H1 (cell line): ENCODE measurements at regions not wholly inside any gene's neighbourhood (a gene's known extent, or its start where the extent isn't known, plus 50 kb on each side); places are given as distances from the start of the nearest gene placed in this dataset.

Experiments used
- CTCF ChIA-PET: fragments of 300-600 bp; sonication (Branson Sonifier 250); formaldehyde crosslinking; loops from one replicate; lab custom pipeline; 2021; ENCODE audit not compliant: partially characterized antibody; lab: Charles Lee
- POLR2A ChIA-PET: fragments of 300-600 bp; sonication (Branson Sonifier 250); formaldehyde crosslinking; loops from one replicate; lab custom pipeline; 2021; ENCODE audit warnings: inconsistent platforms; ENCODE audit not compliant: partially characterized antibody; lab: Charles Lee
- DNase-seq, 2 experiments: peaks; one replicate each; pipeline versions ENCODE4 v3.0.0 to v3.0.0-alpha.2; 2010 to 2022; ENCODE audit warnings: low spot score in 2 of 2, low read depth in 1 of 2, mixed read lengths in 1 of 2
- FAIRE-seq: peaks from 2 replicates; lab custom pipeline; 2011; peaks lifted over from hg19 to GRCh38; lab: Jason Lieb, UNC
- H2AFZ ChIP-seq: 2 replicates; pipeline ENCODE4 v1.8.1; 2012; ENCODE audit warnings: low read length, inconsistent platforms
- H2AK5ac ChIP-seq: 2 replicates; pipeline ENCODE4 v1.6.1; 2013; ENCODE audit warnings: low read depth, low read length
- H2BK120ac ChIP-seq: replicated peaks from 2 replicates; pipeline ENCODE3; 2013; ENCODE audit warnings: low read depth, low read length, inconsistent platforms
- H2BK12ac ChIP-seq: 2 replicates; pipeline ENCODE4 v1.6.1; 2013; ENCODE audit warnings: low read depth, low read length
- H2BK15ac ChIP-seq: 2 replicates; pipeline ENCODE4 v1.6.1; 2013; ENCODE audit warnings: low read length
- H2BK20ac ChIP-seq: 2 replicates; pipeline ENCODE4 v1.6.1; 2013; ENCODE audit warnings: low read length
- H2BK5ac ChIP-seq: 2 replicates; pipeline ENCODE4 v1.6.1; 2013; ENCODE audit warnings: low read depth, low read length
- H3K14ac ChIP-seq: 2 replicates; pipeline ENCODE4 v1.6.1; 2013; ENCODE audit warnings: inconsistent platforms; ENCODE audit not compliant: insufficient read length
- H3K18ac ChIP-seq: 2 replicates; pipeline ENCODE4 v1.6.1; 2013; ENCODE audit warnings: low read length; ENCODE audit errors: extremely low read depth
- H3K23ac ChIP-seq: 2 replicates; pipeline ENCODE4 v1.6.1; 2013; ENCODE audit warnings: inconsistent platforms; ENCODE audit not compliant: insufficient read length
- H3K23me2 ChIP-seq: 2 replicates; pipeline ENCODE4 v1.6.1; 2013; ENCODE audit warnings: low read depth, low read length
- H3K27ac ChIP-seq: 2 replicates; pipeline ENCODE4 v1.6.1; 2011; ENCODE audit warnings: low read depth, low read length, inconsistent platforms
- H3K27me3 ChIP-seq, 4 experiments: replicated peaks in 1 of 4; 1 replicate in 1 of 4; 2 replicates in 3 of 4; pipeline versions ENCODE4 v1.6.1 to v1.8.1; 2011 to 2013; ENCODE audit warnings: low read length in 3 of 4, mild to moderate bottlenecking in 3 of 4, inconsistent platforms in 2 of 4, mixed read lengths in 2 of 4, moderate library complexity in 1 of 4; ENCODE audit not compliant: control insufficient read depth in 3 of 4, insufficient read depth in 3 of 4; ENCODE audit errors: extremely low read depth in 1 of 4
- H3K36me3 ChIP-seq, 4 experiments: 2 replicates each; pipeline versions ENCODE4 v1.6.1 to v1.8.1; 2011 to 2013; ENCODE audit warnings: mild to moderate bottlenecking in 4 of 4, low read length in 3 of 4, moderate library complexity in 2 of 4, control low read depth in 1 of 4, inconsistent platforms in 1 of 4; ENCODE audit not compliant: insufficient read depth in 4 of 4, control insufficient read depth in 2 of 4
- H3K4ac ChIP-seq: replicated peaks from 2 replicates; pipeline ENCODE3; 2013; ENCODE audit warnings: low read length, low read depth, mixed read lengths, inconsistent platforms; ENCODE audit not compliant: insufficient read length
- H3K4me1 ChIP-seq, 4 experiments: replicated peaks in 1 of 4; 1 replicate in 1 of 4; 2 replicates in 3 of 4; pipeline versions ENCODE4 v1.6.1 to v1.8.1; 2011 to 2013; ENCODE audit warnings: low read length in 3 of 4, inconsistent platforms in 2 of 4, mixed read lengths in 1 of 4; ENCODE audit not compliant: insufficient read depth in 4 of 4, control insufficient read depth in 3 of 4
- H3K4me2 ChIP-seq, 2 experiments: 2 replicates each; pipeline versions ENCODE4 v1.6.1 to v1.8.1; 2011 to 2013; ENCODE audit warnings: low read depth in 2 of 2, low read length in 2 of 2, control low read depth in 1 of 2, inconsistent platforms in 1 of 2, mild to moderate bottlenecking in 1 of 2; ENCODE audit not compliant: insufficient read depth in 1 of 2
- H3K4me3 ChIP-seq, 4 experiments: fragments of 200-600, 300-600 bp in 1 of 4; sonication (generic), shearing (Covaris generic), sonication (Bioruptor Twin) in 1 of 4; 2 replicates each; pipeline versions ENCODE4 v1.5.1 to v1.8.1; 2011 to 2016; ENCODE audit warnings: low read length in 4 of 4, low read depth in 3 of 4, control low read depth in 2 of 4, inconsistent platforms in 2 of 4, mild to moderate bottlenecking in 2 of 4, mixed read lengths in 1 of 4, moderate library complexity in 1 of 4; ENCODE audit not compliant: insufficient read depth in 2 of 4; ENCODE audit errors: extremely low read depth in 1 of 4
- H3K56ac ChIP-seq: replicated peaks from 2 replicates; pipeline ENCODE3; 2013; ENCODE audit warnings: low read depth, mild to moderate bottlenecking, mixed read lengths, low read length, inconsistent platforms; ENCODE audit not compliant: insufficient read length
- H3K79me1 ChIP-seq: 2 replicates; pipeline ENCODE4 v1.6.1; 2013; ENCODE audit warnings: low read depth, low read length, control low read depth
- H3K79me2 ChIP-seq, 2 experiments: 2 replicates each; pipeline versions ENCODE4 v1.6.1 to v1.8.1; 2012 to 2013; ENCODE audit warnings: low read length in 2 of 2, mild to moderate bottlenecking in 2 of 2, inconsistent platforms in 1 of 2; ENCODE audit not compliant: insufficient read depth in 2 of 2, control insufficient read depth in 1 of 2
- H3K9ac ChIP-seq, 4 experiments: replicated peaks in 1 of 4; 1 replicate in 1 of 4; 2 replicates in 3 of 4; pipeline versions ENCODE4 v1.6.1 to v1.8.1; 2011 to 2013; ENCODE audit warnings: low read depth in 3 of 4, low read length in 3 of 4, control low read depth in 2 of 4, mild to moderate bottlenecking in 2 of 4, moderate library complexity in 2 of 4, inconsistent platforms in 1 of 4; ENCODE audit errors: extremely low read depth in 1 of 4
- H3K9me3 ChIP-seq, 2 experiments: 2 replicates each; pipeline versions ENCODE4 v1.6.1 to v1.8.1; 2012 to 2013; ENCODE audit warnings: mild to moderate bottlenecking in 2 of 2, moderate library complexity in 2 of 2, control low read depth in 1 of 2, inconsistent platforms in 1 of 2, low read depth in 1 of 2, low read length in 1 of 2, mixed read lengths in 1 of 2; ENCODE audit not compliant: insufficient read depth in 2 of 2
- H4K20me1 ChIP-seq, 2 experiments: replicated peaks in 1 of 2; 2 replicates each; pipeline versions ENCODE3 to v1.8.1; 2011 to 2013; ENCODE audit warnings: inconsistent platforms in 2 of 2, low read length in 2 of 2, mild to moderate bottlenecking in 1 of 2; ENCODE audit not compliant: insufficient read depth in 2 of 2, control insufficient read depth in 1 of 2
- H4K5ac ChIP-seq: 2 replicates; pipeline ENCODE4 v1.6.1; 2013; ENCODE audit warnings: low read length, low read depth, mixed read lengths, inconsistent platforms; ENCODE audit not compliant: insufficient read length
- H4K8ac ChIP-seq: 2 replicates; pipeline ENCODE4 v1.8.0; 2013; ENCODE audit warnings: mild to moderate bottlenecking, moderate library complexity, low read length, inconsistent platforms; ENCODE audit not compliant: insufficient read depth; ENCODE audit errors: extremely low read depth
- H4K91ac ChIP-seq: replicated peaks from 2 replicates; pipeline ENCODE3; 2013; ENCODE audit warnings: low read length, mixed read lengths, inconsistent platforms; ENCODE audit not compliant: insufficient read length
- CREB1 ChIP-seq: IDR thresholded peaks from 2 replicates; pipeline ENCODE4 v1.6.1; 2012; ENCODE audit warnings: inconsistent platforms
- CTBP2 ChIP-seq: IDR thresholded peaks from 2 replicates; pipeline ENCODE4 v1.7.0; 2011; ENCODE audit warnings: borderline replicate concordance, mild to moderate bottlenecking, moderate library complexity, mixed read lengths, low read length; ENCODE audit not compliant: insufficient read depth, insufficient read length
- SP4 ChIP-seq: IDR thresholded peaks from 2 replicates; pipeline ENCODE4 v1.6.1; 2012; ENCODE audit warnings: low read length, inconsistent platforms
- WGBS, 2 experiments: shearing (Covaris generic) in 1 of 2; methylation state at CpG; one replicate each; pipeline versions ENCODE4 v1.1.6 to v1.1.7; 2013 to 2015; ENCODE audit warnings: low lambda C conversion rate in 2 of 2, mixed read lengths in 2 of 2, inconsistent platforms in 1 of 2, low coverage in 1 of 2, missing lambda C conversion rate in 1 of 2; ENCODE audit not compliant: insufficient replicate concordance in 2 of 2, insufficient coverage in 1 of 2, insufficient read length in 1 of 2; ENCODE audit errors: extremely low coverage in 1 of 2, missing lambda C conversion rate in 1 of 2; 5-methylcytosine and 5-hydroxymethylcytosine counted together

- no peak overlapping the region for H2BK15ac ChIP-seq
- H3K4me2 ChIP-seq, result no peak overlapping the region
- no peaks in the 10 kb centered on the region for H3K79me1 ChIP-seq
- H3K27me3 ChIP-seq, result peaks cover 0 to 1% (median 0%) of the 10 kb centered on the region in 4 experiments; a peak in 1 of 7 replicates
- no peak overlapping the region for H2AFZ ChIP-seq
- H3K27ac ChIP-seq, result no peak overlapping the region
- no peak overlapping the region for H4K5ac ChIP-seq
- H3K79me2 ChIP-seq, result no peaks in the 10 kb centered on the region
- CTCF ChIA-PET, result interaction anchor here (1.4 to 2.3 kb wide), 3 partner anchors 11 to 25 kb away, joined by 4 to 6 read pairs (median 4); no protein-coding TSS in a partner anchor
- FAIRE-seq (no peak), DNase-seq (no peak)
- H3K36me3 ChIP-seq, result no peaks in the 10 kb centered on the region
- H3K4me1 ChIP-seq, result no peaks in the 10 kb centered on the region
- H3K4ac ChIP-seq, result no peak overlapping the region
- H3K23me2 ChIP-seq, result no peaks in the 10 kb centered on the region
- H3K4me3 ChIP-seq, result no peak overlapping the region
- 95% methylated on average over 2 of the region's 2 CpGs; no CpG with 5 or more reads in 1 of the 2 experiments for WGBS, 2 experiments
- no peaks in the 10 kb centered on the region for H4K20me1 ChIP-seq
- H2BK20ac ChIP-seq, result no peak overlapping the region
- no peak overlapping the region; the same call in 1 of the 2 replicates for H2AK5ac ChIP-seq
- POLR2A ChIA-PET, result no interaction called here
- no peak overlapping the region for H4K91ac ChIP-seq
- H3K9ac ChIP-seq, result no peak overlapping the region
- no peak for TF ChIP-seq SP4
- TF ChIP-seq CREB1, result no peak
- TF ChIP-seq CTBP2, result no peak
- H2BK120ac ChIP-seq, result no peak overlapping the region
- H2BK5ac ChIP-seq, result no peak overlapping the region
- H3K56ac ChIP-seq, result no peak overlapping the region
- no peak overlapping the region for H2BK12ac ChIP-seq
- H4K8ac ChIP-seq, result no peak overlapping the region
- H3K14ac ChIP-seq, result no peak overlapping the region
- no peak overlapping the region for H3K23ac ChIP-seq
- H3K18ac ChIP-seq, result no peak overlapping the region
- H3K9me3 ChIP-seq, result no peaks in the 10 kb centered on the region
Measured at GRCh38 chr5:146940295-146940694, 61.7 kb upstream of the PPP2R2B start.
